GM12875 (cell line): ENCODE measurements at regions not wholly inside any gene's neighbourhood (a gene's known extent, or its start where the extent isn't known, plus 50 kb on each side); places are given as distances from the start of the nearest gene placed in this dataset.

Experiments used
- H3K4me3 ChIP-seq: one replicate; pipeline ENCODE4 v1.5.1; 2011; ENCODE audit warnings: low read depth, low read length, control low read depth
- CTCF ChIP-seq: IDR thresholded peaks from 2 replicates; pipeline ENCODE4 v1.5.1; 2011; ENCODE audit warnings: low read depth, mild to moderate bottlenecking, control low read depth, inconsistent platforms, low read length, moderate library complexity, borderline replicate concordance; ENCODE audit not compliant: insufficient read depth

DNA sequence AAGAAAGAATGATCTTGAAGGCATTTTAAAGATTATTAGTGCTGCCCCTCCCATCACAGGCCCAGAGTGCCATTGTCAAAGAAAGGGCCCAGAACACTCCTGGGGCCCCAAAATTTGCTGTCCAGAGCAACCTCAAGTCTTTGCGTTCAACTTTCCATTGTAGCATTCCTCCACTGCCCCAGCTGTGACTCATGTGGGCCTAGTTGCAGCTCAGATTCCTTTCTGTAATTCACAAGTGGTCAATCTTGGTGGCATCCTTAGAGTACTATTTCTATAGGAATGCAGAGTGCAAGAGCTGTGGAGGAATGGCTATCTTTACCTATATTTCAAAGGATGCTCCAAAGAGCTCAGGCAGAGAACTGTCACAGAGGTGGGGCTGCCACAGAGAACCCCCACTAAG lies 1500.8 kb upstream of the IGFBP7 start:
- TF ChIP-seq CTCF, result no peak
- H3K4me3 ChIP-seq, result no peak overlapping the region

DNA sequence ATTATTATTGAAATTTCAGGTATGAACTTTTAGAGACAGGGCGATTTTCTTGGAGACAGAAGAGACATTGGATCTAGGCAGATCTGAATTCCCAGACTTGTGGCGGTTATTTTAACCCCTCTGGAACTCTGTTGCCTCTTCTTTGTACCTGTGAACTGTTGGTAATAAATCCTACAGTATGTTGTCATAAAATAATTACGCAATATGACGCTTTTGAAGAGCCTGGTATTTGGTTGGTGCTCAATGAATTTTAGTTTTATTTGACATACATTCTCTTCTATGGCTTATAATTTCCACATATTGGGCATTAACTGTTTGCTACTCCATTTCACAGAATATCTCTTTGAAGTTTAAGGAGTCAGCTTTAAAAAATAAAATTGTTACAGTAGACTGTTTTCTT lies 1496.1 kb upstream of the IGFBP7 start:
- H3K4me3 ChIP-seq, result no peak overlapping the region
- no peak for TF ChIP-seq CTCF

DNA sequence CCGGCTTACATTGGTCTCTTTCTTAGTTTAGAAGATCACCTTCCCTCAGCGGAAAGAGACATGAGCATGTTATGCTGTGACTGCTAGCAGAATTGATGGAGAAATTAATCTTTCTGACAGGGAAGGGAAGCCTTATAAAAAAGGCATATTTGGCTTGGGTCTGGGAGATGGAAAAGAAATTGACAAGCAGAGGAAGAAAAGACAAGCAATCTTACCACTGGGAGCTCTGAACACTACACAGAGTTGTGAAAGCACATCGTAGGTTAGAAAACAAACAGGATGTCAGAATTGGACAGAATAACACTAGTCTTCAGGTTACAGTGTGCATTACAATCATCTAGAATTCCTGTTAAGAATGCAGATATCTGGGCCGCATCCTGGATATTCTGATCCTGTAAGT lies 1493.8 kb upstream of the IGFBP7 start:
- TF ChIP-seq CTCF, result no peak
- no peak overlapping the region for H3K4me3 ChIP-seq

DNA sequence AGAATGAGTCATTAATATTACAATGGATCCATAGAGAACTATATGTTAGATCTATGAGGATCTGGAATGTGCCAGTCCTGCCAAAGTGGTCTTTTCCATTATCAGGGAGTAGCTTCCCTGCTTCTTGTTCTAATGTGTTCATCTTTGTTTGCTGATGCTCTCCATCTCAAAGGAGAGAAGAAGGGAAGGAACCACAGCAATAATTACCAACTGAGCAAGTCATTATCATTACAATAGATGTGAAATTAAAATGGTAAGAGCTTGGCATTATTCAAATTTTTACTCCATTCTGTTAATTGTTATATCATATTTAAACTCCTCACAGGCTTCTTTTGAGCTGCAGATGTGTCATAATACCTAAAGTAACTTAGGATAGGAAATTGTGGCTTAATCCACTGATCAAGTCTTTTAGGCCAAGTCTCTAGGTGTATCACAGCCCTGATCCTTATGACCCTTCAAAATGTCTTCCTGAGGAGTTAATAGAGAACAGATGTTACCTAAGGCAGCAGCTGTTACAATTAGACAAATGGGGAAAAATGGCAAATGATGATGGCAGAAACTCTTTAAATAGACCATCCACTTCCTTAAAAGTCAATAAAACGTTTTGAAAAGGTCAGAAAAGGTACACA lies 1492.7 kb upstream of the IGFBP7 start:
- no peak overlapping the region for H3K4me3 ChIP-seq
- TF ChIP-seq CTCF, result no peak

DNA sequence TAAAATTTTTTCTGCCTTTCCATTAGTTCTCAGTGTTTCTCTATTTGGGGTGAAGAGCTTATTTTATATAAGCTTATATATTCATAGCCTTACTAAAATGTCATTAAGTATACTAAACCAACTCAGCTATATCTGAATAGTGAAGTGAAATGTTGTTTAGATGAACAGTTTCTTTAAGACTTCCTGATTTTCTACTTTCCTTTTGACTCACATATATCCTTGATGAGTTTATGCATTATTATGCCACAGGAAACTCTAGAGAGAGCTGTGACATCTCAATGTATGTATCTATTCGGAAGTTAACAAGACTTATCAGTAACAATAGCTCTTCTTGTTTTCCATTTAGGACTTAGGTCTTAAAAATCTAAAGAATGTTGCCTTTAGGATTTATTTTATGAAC lies 1491.8 kb upstream of the IGFBP7 start:
- no peak overlapping the region for H3K4me3 ChIP-seq
- no peak for TF ChIP-seq CTCF

- no peak for TF ChIP-seq CTCF
- H3K4me3 ChIP-seq, result no peak overlapping the region
Observed at GRCh38 chr4:58600290-58600689, 1490.1 kb upstream of the IGFBP7 start.

- no peak for TF ChIP-seq CTCF
- H3K4me3 ChIP-seq, result no peak overlapping the region
Observed at GRCh38 chr4:58590722-58591121, 1480.5 kb upstream of the IGFBP7 start.
